AG04449 (cell line): ENCODE measurements at regions not wholly inside any gene's neighbourhood (a gene's known extent, or its start where the extent isn't known, plus 50 kb on each side); places are given as distances from the start of the nearest gene placed in this dataset.
"Not testable (repeated sequence)": the region's sequence is repeated elsewhere in the genome, so short reads cannot be mapped to it uniquely, and the experiment has no call there.

Experiments
- CTCF ChIA-PET: fragments of 350-600 bp; formaldehyde crosslinking; extraction: SDS; loops from one replicate; lab custom pipeline; 2021; ENCODE audit warnings: antibody characterized with exemption; lab: Yijun Ruan, JAX
- POLR2A ChIA-PET: fragments of 400-600, 350-600 bp; formaldehyde crosslinking; extraction: SDS; loops from one replicate; lab custom pipeline; 2020; ENCODE audit warnings: antibody characterized with exemption, inconsistent platforms; lab: Yijun Ruan, JAX
- DNase-seq: peaks from one replicate; pipeline ENCODE4 v3.0.0-alpha.2; 2010; ENCODE audit warnings: low read depth, low spot score
- H3K4me3 ChIP-seq: 2 replicates; pipeline ENCODE4 v1.5.1; 2011; ENCODE audit warnings: low read depth, mild to moderate bottlenecking, control low read depth, low read length
- CTCF ChIP-seq: IDR thresholded peaks from one replicate; pipeline ENCODE4 v1.5.1; 2011; ENCODE audit warnings: mild to moderate bottlenecking, moderate library complexity, low read length, control low read depth, inconsistent platforms; ENCODE audit not compliant: insufficient read depth; ENCODE audit errors: missing control alignments

- CTCF ChIA-PET: no interaction called here
- no peak for TF ChIP-seq CTCF
- POLR2A ChIA-PET: no interaction called here
- H3K4me3 ChIP-seq: no peak overlapping the region
- no peak for DNase-seq
Observed at GRCh38 chr10:64795847-64796246, 1274.6 kb downstream of the REEP3 start.

GRCh38 chr10:64798297-64798696 lies 1277.1 kb downstream of the REEP3 start:
- POLR2A ChIA-PET: no interaction called here
- CTCF ChIA-PET: no interaction called here
- H3K4me3 ChIP-seq: no peak overlapping the region

GRCh38 chr10:64808233-64808632 lies 1287.0 kb downstream of the REEP3 start:
- H3K4me3 ChIP-seq, DNase-seq, CTCF ChIA-PET, POLR2A ChIA-PET: not testable (repeated sequence)

More at GRCh38 chr10:64798297-64798696, 1277.1 kb downstream of the REEP3 start:
- DNase-seq: no peak
- no peak for TF ChIP-seq CTCF

GRCh38 chr10:64810046-64810445 lies 1288.8 kb downstream of the REEP3 start:
- H3K4me3 ChIP-seq, CTCF ChIA-PET, POLR2A ChIA-PET, DNase-seq: not testable (repeated sequence)

- POLR2A ChIA-PET: no interaction called here
- H3K4me3 ChIP-seq: no peak overlapping the region
- CTCF ChIA-PET: no interaction called here
- no peak for TF ChIP-seq CTCF
- DNase-seq: no peak
Observed at GRCh38 chr10:64813391-64813790, 1292.2 kb downstream of the REEP3 start.

GRCh38 chr10:64814201-64814600 lies 1293.0 kb downstream of the REEP3 start:
- ChIA-PET POLR2A (no interaction called here), CTCF (no interaction called here)
- H3K4me3 ChIP-seq: no peak overlapping the region

GRCh38 chr10:64829888-64830412 lies 1308.7 kb downstream of the REEP3 start:
- POLR2A ChIA-PET: no interaction called here
- no peak for TF ChIP-seq CTCF
- CTCF ChIA-PET: no interaction called here
- no peak overlapping the region for H3K4me3 ChIP-seq
- DNase-seq: no peak

More at GRCh38 chr10:64814201-64814600, 1293.0 kb downstream of the REEP3 start:
- DNase-seq: no peak
- no peak for TF ChIP-seq CTCF
